K562 (cell line): ENCODE measurements at regions not wholly inside any gene's neighbourhood (a gene's known extent, or its start where the extent isn't known, plus 50 kb on each side); places are given as distances from the start of the nearest gene placed in this dataset.

ENCODE experiments used
- CTCF ChIP-seq, 3 experiments: IDR thresholded peaks in 2 of 3; conservative IDR thresholded peaks in 1 of 3; 2 replicates each; pipeline ENCODE4 v1.5.1; 2011 to 2012; ENCODE audit warnings: low read length in 3 of 3, mild to moderate bottlenecking in 3 of 3, control low read depth in 2 of 3, improper control_type of control experiment in 1 of 3, inconsistent platforms in 1 of 3, low read depth in 1 of 3, mixed read lengths in 1 of 3, moderate library complexity in 1 of 3; ENCODE audit not compliant: insufficient read depth in 2 of 3
- EP300 ChIP-seq: IDR thresholded peaks from 2 replicates; pipeline ENCODE4 v1.6.1; 2012; ENCODE audit warnings: low read length, improper control_type of control experiment
- FIP1L1 ChIP-seq: fragments of 200-400 bp; formaldehyde crosslinking; IDR thresholded peaks from 2 replicates; pipeline ENCODE4 v1.6.1; 2018; ENCODE audit warnings: mild to moderate bottlenecking, low read depth, low read length; ENCODE audit not compliant: poor library complexity, severe bottlenecking
- HNRNPK ChIP-seq: fragments of 200-400 bp; formaldehyde crosslinking; IDR thresholded peaks from one replicate; pipeline ENCODE4 v1.6.1; 2018; ENCODE audit warnings: mild to moderate bottlenecking, low read depth, low read length; ENCODE audit not compliant: poor library complexity, severe bottlenecking
- IRF2 ChIP-seq: sonication (generic); formaldehyde crosslinking; IDR thresholded peaks from 2 replicates; pipeline ENCODE4 v1.8.1; 2022; ENCODE audit warnings: mild to moderate bottlenecking, missing genetic modification reagents
- KDM5B ChIP-seq: fragments of 200-600 bp; sonication (generic); IDR thresholded peaks from 2 replicates; pipeline ENCODE4 v1.6.1; 2012; ENCODE audit warnings: low read depth, mild to moderate bottlenecking, moderate library complexity, low read length, control low read depth, inconsistent platforms; ENCODE audit not compliant: insufficient replicate concordance

- TF ChIP-seq IRF2 (CRISPR knock-in tag): no peak
- TF ChIP-seq FIP1L1: no peak
- no peak for TF ChIP-seq KDM5B
- TF ChIP-seq CTCF (IDR thresholded peaks at IDR 0.05 in 2 of 3, conservative IDR thresholded peaks at IDR 0.05 in 1 of 3; ENCODE audit: insufficient read depth in 2 of 3, low read depth in 1 of 3, low read length in 3 of 3): no peak
- TF ChIP-seq HNRNPK: no peak
- no peak for TF ChIP-seq EP300
These were observed 308.7 kb downstream of the CBLN2 start for GRCh38 chr18:72235422-72235821.
